Hematopoietic multipotent progenitor cell (in vitro differentiated cells): ENCODE measurements at regions not wholly inside any gene's neighbourhood (a gene's known extent, or its start where the extent isn't known, plus 50 kb on each side); places are given as distances from the start of the nearest gene placed in this dataset.

Experiments
- DNase-seq, 3 donors: peaks; one replicate each; pipeline ENCODE4 v3.0.0-alpha.2; 2011 to 2015; ENCODE audit warnings: low read depth in 2 of 3, low spot score in 2 of 3

- no peak for DNase-seq
These were observed 474.4 kb downstream of the SETD4 start for GRCh38 chr21:35585878-35586277.

GRCh38 chr21:35585155-35585554 lies 475.2 kb downstream of the SETD4 start:
- peak in 1 of 3 donors; percentile 12 for DNase-seq

DNA sequence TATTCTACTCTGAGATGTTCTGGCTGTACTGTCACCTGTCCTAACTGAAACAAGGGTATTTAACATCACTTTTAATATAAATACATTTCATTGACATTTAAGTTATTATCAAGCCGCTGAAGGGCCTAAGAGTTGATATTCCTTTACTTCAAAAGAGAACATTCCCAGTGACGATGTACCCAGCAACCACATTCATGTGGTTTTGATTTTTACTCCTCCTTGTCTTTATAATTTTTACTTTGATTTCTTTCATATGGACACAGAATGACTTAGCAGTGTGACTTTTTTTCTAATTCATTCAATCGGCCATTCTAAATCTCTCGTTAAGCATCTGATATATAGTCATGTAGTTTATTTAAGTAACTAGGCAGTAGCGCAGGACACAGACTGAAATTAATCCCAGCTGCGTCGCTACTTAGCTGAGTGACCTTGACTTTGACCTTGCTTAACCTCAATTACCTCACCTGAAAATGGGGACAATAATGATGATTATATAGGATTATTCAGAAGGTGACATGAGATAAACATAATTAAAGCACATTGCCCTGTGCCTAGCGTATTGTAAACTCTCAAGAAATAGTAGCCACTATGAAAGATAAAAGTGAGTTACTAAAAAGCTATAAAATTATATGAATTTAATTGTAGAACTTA lies 476.6 kb downstream of the SETD4 start:
- DNase-seq: no peak

DNA sequence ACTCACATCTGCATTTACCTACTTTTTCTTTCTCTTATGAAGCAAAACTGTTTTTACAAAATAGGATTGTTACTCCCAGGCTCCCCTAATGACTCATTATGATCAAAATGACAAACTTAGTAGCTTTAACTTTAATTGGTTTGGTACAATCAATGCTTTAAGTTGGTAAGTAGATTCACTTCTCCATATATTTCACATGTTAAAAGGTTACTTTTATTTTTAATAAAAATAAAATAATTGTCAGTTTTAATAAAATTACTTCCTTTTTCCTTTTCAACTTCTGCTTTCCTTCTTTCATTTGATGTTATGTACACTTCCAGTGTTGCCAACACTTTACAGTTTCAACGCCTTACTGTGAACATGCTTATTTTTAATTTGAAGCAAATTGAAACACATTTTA lies 477.6 kb downstream of the SETD4 start:
- peak in 1 of 3 donors; percentile 13 for DNase-seq

DNA sequence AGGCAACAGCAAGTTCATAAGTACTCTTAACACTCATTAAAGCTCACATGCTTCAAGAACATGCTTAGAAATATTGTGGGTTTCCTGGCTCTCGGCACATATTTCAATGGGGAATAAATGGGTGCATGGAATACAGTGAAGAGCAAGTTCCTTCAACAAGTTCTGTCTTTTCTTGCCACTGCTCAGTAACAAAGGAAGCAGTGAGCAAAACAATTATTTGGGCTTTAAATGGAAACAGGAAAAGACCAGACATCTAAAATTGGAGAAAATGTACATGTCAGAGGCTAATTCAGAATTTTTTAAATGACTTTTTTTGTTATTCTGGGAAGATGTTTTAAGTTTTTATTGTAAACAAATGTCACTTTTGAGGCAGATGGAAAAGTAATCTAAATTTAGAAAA lies 478.7 kb downstream of the SETD4 start:
- DNase-seq: no peak

DNA sequence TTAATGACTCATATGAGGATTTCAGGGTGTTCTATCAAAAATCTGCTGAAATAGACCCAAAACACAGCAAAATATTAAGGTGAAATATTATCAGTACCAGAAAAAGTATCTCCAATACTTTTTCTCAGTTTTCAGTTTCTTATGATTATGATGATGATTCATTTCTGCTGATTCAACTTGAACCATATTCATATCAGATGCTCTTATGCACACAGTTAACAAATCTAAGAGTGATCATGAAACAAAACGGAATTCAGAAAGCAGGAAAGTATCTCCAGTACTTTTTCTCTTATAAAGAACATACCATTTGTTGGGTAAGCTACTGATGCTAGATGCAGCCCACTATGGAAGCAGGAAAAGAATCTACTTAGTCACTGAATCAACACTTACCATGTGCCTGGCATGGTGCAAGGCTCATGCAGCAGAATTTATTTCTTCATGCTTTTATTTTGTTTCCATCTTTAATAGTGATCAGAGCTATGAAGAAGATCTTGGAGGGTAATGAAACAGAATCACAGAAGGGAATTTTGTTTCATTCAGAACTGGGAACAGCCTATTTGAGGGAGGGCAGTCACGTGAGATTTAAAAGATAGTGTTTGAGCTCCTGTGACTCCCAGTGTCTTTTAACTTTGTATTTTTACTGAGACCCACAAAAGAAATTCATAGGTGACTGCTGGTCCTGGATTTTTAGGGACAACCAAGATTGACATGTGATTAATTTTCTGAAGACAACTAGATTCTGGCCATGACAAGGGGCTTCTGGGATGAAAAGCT lies 480.6 kb downstream of the SETD4 start:
- DNase-seq: no peak

DNA sequence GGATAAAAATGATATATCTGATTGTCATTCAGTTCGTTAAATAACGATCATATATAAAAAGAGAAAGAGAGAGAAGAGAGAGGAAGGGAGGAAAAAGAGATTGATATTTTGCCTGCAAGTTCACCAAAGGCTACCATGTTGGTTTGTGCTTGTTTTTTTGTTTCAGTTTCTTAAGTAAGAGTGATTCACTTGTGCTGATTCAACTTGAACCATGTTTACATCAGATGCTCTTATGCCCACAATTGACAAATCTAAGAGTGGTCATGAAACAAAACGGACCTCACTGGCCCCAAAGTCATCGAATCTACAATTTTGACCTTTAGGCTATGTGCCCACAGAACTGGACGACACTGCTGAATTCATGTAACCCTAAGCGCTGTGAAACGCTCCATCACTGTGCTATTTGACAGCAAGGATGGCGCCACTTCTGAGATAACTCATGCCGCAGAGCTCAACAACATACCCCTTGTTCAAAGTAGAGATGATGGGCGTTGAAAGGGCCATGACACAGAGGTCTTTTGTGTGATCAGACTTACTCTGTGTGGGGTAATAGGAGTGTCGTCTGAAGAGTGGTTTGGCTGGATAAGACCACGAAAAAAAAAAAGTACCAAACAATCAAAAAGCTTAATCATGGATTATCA lies 481.4 kb downstream of the SETD4 start:
- DNase-seq: no peak

DNA sequence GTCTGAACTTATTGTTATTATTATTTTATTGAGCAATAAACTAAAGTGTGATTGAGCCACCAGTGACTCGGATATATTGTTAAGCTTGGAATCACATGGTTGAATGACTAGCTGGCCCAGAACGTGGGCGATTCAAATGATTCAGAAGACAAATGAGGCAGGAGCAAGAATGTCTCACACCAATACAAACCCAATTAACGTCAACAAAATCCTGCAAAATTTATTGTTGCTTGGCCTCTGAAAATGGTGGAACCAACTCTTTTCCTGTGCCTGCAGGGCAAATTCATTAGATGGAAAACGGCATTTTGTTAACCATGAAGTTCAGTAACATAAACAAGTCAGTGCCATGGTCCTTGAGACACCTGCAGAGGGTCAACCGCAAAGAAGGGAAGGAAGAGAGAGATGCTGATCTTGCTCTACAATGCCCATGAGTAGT lies 482.0 kb downstream of the SETD4 start:
- DNase-seq: no peak

DNA sequence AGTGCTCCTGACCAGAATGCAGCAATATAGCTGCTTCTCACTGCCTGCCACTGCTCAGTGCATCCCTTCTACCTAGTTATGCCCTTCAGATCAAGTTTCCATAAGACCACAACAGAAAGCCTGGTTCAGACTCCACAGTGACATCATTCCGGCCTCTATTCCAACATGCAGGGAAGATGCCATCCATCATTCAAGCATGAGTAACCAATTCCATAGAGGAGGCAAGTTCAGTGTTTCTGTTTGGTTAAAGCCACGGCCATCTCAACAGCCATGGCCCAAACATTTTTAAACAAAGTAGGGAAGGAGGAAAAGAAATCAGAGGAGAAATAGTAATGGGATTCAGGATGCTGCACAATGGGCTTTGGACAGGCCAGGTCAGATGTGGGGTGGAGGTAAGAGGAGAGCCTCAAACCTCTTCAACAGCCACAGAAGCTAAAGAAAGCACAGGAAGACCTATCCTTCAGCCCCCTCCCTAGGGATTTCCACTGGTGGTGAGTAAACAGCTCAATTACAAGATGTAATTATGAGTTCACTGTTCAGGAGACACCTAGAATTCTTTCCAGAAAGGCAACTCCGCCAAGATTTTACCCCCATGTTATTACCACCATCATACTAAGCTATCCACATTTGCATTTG lies 484.9 kb downstream of the SETD4 start:
- no peak for DNase-seq

DNA sequence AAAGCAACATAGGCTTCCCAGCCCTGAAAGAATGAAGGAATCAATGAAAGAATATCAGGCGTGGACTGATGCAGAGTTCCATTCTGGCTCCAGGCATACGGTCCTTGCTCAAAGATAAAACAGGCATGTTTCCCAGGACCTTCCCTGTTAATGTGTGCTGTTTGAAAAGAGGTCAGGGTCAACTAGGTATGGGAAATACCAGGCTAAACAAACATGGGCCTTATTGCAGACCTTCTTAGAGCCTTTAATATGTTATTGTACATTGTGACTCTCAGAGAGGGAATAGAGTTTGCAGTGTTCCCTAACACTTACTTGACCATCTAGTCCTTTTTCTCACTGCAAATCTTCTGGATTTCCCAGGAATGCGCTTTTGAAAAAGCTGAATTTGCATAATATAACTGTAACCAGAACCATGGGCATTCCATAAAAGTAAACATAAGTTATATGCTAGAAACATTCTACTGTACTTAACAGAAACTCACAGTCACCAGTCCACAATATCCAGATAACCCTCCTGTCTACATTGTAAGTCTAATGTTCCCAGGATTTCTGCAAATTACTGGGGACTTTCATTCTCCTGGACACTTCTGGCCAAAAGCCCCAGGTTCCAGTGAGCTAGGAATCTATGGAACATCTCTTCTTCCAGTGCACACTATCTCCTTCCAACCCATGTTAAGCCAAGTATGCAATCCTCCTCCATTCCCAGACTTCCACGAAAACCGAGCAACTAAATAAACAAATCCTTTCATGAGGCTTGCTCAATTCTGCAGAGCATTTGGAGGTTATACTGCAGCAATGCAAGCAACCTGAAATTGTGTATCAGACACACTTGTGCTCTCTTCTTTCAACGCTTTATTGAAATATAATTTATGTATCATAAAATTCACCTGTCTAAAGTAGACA lies 486.6 kb downstream of the SETD4 start:
- no peak for DNase-seq

DNA sequence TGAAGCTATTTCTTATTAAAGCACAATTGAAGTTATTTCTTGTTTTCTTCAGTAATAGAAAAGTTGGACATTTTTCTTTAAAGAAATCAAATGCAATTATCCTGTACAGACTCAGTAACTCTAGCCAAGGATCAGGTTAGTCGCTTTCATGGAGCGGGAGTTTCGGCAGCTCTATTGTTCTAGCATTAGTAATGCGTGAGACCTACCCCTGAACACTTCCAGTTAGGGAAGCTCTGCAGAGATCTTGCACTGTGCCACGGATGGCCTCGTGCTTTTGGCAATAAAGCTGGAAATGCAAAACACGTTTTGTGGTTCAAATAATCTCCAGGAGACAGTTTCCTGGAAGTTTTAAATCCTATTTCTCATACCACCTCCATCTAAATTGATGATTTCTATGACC lies 488.4 kb downstream of the SETD4 start:
- DNase-seq: no peak

DNA sequence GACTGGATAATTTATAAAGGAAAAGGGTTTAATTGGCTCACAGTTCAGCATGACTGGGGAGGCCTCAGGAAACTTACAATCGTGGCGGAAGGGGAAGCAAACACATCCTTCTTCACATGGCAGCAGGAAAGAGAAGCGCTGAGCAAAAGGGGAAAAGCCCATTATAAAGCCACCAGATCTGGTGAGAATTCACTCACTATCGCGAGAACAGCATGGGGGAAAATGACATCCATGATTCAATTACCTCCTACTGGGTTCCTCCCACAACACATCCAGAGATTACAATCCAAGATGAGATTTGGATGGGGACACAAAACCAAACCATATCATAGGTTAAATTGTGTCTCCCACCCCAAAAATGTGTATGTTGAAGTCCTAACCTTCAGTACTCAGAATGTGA lies 491.7 kb downstream of the SETD4 start:
- no peak for DNase-seq

DNA sequence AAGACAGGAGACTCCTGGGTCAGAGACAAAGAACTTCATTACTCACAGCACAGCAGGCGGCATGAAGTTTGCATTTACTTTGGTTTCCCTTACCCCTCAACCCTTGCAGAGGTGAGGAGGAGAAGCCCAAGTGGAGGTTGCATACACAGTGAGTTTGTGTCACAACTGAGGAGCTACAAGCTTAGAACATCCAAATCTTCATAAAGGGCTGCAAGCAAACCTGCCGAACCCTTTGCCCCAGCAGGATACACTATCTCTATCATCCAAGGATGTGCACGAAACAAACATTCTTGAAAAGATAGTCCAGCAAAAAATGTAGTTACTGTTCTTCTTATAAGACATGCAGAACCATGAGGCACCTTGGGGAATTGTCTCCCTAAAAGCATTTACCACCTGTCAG lies 493.5 kb downstream of the SETD4 start:
- DNase-seq: no peak

- no peak for DNase-seq
These were observed 495.1 kb downstream of the SETD4 start for GRCh38 chr21:35565204-35565611.

- DNase-seq: peak in 1 of 3 donors; percentile 32
These were observed 496.4 kb downstream of the SETD4 start for GRCh38 chr21:35563885-35564451.

- peak in 1 of 3 donors; percentile 30 for DNase-seq
These were observed 497.4 kb downstream of the SETD4 start for GRCh38 chr21:35562876-35563275.

DNA sequence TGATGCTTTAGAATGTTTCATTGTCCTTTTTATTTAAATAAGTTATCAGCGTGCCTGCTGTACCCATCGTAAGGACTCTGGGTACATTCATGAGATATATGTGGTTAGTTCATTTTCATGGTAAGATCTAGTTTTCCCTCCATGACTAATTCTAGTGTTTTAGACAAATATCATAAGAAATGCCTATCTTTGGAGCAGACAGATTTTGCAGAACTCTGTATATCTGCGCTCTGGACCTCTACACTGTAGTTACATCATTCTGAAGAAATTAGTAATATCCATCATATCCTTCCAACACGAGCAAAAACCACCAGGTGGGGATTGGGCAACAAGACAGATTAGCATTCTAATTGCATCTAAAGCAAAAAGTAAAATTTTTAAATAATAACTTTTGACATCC lies 499.2 kb downstream of the SETD4 start:
- no peak for DNase-seq

DNA sequence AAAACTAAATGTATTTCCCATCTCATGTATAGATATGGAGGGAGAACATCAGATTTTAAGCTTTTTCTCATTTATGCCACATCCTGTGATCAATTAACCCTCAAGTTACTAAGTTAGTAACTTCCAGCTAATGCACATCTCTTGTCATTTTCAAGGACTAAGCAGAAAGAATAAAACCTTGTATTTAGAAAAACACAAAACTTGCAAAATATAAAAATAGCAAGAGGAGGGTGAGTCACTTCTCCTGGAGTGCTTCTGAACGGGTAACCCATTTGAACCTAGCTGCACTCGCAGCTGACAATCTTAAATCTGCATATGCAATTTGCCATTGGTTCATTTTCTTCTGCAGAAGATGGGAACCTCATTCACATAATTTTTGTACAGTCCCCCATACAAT lies 500.5 kb downstream of the SETD4 start:
- DNase-seq: no peak

DNA sequence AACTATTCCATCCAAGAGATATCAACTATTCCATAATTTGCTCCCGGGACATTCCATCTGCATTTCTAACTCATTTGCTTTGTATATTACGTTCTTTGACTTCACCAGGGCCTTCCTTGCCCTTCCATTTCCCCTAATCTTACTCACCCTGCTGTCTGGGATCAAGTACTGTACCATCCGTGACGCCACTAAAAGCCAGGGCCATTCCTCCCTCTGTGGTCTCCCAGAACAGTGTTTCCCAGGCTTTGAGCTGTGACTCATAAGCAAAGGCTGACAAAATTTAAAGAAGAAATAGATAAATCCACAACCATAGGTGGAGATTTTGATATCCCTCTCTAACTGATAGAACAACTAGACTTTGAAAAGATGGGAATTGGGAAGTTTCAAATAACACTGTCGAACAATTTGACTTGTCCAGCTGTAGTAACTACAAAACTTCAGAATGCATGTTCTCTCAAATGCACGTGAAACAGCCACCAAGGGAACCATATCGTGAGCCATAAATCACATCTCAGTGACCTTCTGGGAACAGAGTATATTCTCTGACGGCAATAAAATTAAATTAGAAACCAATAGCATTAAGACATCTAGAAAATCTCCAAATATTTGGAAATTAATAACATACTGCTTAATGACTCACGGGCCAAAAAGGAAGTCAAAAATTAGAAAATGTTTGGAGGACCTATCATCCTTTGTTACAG lies 501.0 kb downstream of the SETD4 start:
- no peak for DNase-seq
